GM23248 (cell line): ENCODE measurements at regions not wholly inside any gene's neighbourhood (a gene's known extent, or its start where the extent isn't known, plus 50 kb on each side); places are given as distances from the start of the nearest gene placed in this dataset.

Experiments
- EZH2 ChIP-seq: fragments of 200-600 bp; sonication (generic); IDR thresholded peaks from 2 replicates; pipeline ENCODE4 v1.6.1; 2018; ENCODE audit warnings: antibody characterized with exemption, mild to moderate bottlenecking; ENCODE audit not compliant: insufficient read depth, poor library complexity, severe bottlenecking
- EZH2phosphoT487 ChIP-seq: fragments of 200-600 bp; sonication (generic); IDR thresholded peaks from 2 replicates; pipeline ENCODE4 v1.6.1; 2018; ENCODE audit warnings: antibody characterized with exemption, moderate library complexity, mild to moderate bottlenecking, low read depth; ENCODE audit not compliant: insufficient read depth

- no peak for TF ChIP-seq EZH2
- no peak for TF ChIP-seq EZH2phosphoT487
Measured at GRCh38 chr1:30425046-30425445, 298.3 kb downstream of the MATN1 start.
